Endometrium (tissue), 2 donors: ENCODE measurements at regions not wholly inside any gene's neighbourhood (a gene's known extent, or its start where the extent isn't known, plus 50 kb on each side); places are given as distances from the start of the nearest gene placed in this dataset.

ENCODE experiments used
- FAIRE-seq: peaks from 2 replicates; lab custom pipeline; 2012; peaks lifted over from hg19 to GRCh38; lab: Jason Lieb, UNC
- donor health status: control.
- donor health status: control.

DNA sequence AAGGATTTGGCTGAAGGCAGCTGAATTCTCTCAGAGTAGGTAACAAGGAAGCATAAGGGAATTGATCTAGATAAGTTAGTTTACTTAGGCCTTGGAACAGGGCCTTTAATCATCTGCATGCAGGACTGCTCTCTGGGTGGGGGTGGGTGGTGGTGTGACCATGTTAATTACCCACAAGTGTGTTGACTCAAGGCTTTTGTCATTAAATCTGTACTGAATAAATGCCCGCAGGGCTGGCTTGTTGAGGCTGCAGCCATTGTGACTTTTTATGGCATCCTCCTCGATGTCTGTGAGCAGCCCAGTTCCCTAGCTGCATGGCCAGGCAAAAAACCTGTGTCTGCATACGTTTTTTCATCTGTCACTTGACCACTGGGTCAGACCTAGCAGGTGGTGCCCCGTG lies 63.5 kb upstream of the ASCC3 start:
- FAIRE-seq = no peak

DNA sequence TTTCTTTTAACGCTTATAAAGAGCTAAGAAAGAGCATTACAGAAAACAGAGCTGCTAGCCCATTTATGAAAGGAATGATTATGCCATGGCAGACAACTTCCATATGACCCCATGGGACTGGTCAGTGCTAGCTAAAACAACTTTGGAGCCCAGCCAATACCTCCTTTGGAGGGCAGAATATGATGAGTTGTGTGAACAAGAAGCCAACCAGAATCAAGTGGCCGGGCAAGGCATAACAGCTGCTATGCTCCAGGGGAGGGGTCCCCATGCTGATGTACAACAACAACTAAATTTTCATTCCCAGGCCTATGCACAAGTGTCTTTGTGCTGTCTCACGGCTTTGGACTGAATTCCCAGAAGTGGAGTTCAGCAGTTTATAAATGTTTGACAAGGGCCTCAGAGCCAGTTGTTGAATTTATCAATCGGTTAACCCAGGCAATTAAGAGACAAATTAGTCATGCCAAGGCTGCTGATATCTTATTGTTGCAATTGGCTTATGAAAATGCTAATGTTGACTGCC lies 65.0 kb upstream of the ASCC3 start:
- no peak for FAIRE-seq

DNA sequence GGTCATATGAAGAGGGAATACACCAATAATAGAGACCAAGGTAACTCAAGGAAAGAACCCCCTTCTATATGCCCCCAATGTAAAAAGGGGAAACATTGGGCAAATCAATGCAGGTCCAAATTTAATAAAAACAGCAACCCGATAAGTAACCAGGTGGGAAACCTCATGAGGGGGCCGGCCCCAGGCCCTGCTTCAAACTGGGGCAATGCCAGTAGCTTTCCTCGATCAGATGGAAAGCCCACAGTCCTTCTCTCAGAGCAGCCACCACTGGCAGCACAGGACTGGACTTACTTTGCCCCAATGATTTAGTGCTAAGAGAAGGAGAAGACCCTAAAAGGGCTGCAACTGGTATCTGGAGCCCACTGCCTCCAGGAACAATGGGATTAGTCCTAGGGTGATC lies 65.6 kb upstream of the ASCC3 start:
- no peak for FAIRE-seq

DNA sequence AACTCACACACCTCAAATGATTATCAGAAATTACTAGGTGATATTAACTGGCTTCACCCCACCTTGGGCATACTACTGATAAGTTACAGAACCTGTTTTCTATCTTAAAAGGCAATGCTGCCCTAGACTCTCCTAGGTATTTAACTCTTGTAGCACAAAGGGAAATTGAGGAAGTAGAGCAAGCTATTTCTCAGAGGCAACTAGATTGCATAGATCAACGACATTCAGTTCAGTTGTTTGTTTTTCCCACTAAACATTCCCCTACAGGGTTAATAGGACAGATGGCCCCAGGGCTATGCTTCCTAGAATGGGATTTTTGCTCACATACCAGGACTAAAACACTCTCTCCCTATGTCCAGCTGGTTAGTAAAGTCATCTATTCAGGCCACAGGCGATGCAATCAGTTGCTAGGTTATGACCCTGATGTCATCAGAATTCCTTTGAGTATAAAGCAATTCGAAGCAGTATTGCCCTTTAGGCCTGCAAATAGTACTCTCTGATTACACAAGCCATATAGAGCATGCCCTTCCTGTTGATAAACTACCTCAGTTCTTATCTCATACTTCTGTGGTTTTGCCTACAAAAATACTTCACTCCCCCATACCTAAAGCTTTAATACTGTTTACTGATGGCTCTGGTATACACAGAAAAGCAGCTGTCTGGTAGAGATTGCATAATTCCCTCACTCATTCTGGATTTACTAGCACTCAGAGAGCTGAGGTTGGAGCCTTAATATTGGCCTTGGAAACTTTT lies 67.4 kb upstream of the ASCC3 start:
- FAIRE-seq = no peak

DNA sequence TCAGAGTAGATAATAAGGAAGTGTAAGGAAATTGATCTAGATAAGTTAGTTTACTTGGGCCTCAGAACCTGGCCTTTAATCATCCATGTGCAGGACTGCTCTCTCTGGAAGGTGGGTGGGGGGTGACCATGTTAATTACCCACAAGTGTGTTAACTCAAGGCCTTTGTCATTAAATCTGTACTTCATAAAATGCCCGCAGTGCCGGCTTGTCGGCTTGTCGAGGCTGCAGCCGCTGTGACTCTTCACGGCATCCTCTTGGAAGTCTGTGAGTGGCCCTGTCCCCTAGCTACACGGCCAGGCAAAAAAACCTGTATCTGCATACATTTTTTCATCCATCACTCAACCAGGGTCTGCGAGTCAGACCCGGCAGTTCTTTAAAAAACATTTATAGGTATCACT lies 70.9 kb upstream of the ASCC3 start:
- no peak for FAIRE-seq

DNA sequence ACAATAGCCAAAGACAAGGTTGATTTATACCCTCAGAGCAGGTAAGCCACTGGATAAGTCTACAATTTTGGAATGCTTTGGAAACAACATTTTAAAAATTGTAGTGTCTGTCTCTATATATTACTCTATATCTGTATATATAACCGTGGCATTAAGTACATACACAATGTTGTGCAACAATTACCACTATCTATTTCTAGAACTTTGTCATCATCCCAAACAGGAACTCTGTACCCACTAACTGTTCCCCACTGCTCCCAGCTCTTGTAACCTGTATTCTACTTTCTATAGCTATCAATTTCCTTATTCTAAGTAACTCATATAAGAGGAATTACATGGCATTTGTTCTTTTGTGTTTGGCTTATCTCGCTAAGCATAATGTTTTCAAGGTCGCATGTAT lies 78.2 kb upstream of the ASCC3 start:
- FAIRE-seq = no peak

DNA sequence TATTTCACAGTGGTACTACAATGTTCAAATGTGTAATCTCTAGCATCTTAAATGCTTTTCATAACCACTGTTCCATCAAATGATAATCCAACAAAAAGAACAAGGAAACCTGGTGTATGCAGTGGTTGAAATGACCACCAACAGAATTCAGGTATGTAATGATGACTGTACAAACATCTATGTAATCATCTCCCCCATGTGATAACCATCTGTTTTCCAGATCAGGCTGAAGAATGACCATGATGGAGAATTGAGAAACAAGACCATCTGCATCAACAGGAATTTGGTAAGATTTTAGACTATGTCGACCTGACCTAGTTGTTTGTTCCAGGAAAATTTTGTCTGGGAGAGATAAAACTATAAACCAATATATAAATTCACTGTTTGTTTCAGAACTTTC lies 81.3 kb upstream of the ASCC3 start:
- FAIRE-seq = peak; percentile 92

DNA sequence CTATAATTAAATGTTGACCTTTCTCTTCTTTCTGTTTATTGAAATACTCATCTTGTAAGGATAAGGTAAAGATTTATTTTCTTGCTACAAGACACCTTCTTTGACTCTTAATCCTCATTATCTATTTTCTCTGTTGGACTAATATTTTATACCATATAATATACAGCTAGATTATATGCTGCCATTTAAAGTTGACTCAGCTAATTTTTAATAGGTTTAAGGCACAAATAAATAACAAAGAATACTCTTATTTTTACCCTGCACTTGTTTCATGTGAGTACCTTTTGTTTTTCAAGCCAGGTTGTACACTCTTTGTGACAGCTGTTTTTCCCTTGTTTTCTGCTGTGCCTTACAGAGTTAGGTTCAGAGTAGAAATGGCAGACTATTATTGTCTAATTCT lies 83.9 kb upstream of the ASCC3 start:
- no peak for FAIRE-seq

DNA sequence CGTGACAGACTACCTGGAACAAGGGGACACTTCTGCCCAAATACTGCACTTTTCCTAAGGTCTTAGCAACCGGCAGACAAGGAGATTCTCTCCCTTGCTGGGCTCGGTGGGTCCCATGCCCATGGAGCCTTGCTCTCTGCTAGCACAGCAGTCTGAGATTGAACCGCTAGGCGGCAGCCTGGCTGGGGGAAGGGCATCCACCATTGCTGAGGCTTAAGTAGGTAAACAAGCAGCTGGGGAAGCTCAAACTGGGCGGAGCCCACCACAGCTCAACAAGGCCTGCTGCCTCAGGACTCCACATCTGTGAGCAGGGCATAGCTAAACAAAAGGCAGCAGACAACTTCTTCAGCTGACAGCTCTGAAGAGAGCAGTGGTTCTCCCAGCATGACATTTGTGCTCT lies 87.8 kb upstream of the ASCC3 start:
- no peak for FAIRE-seq

DNA sequence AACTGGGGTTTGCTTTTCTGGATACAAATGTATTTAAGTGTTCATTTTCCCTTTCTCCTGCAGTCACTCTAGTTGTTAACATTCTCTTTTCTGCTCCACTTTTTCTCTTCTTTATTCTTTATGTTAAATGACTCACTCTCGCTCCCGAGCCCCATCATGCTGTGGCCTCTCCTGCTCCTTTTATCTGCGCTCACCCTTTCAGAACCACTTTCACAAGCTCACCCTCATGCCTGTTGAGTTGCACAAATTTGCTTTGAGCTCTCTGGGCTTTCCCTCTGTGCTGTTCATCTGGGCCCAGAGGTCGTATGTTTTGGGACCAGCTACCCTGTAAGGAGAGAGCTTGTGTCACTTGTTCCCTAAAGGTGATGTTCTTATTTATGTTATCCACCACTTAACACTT lies 98.1 kb upstream of the ASCC3 start:
- FAIRE-seq = no peak

DNA sequence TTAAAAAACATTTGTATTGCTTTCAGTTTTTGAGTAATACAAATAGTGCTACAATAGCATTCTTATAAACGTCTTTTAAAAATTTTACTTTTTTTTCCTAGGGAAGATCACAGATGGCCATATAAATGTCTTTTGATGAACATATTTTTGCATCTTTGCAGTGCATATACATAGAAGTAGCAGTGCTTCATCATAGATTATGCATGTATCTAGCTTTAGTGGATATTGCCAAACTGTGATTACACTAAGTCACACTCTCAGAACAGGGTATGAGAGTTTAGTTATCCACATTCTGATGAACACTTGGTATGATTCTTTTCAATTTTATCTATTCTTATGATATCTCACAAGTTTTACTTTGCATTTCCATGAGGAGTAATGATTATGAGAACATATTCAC lies 99.8 kb upstream of the ASCC3 start:
- FAIRE-seq = no peak

DNA sequence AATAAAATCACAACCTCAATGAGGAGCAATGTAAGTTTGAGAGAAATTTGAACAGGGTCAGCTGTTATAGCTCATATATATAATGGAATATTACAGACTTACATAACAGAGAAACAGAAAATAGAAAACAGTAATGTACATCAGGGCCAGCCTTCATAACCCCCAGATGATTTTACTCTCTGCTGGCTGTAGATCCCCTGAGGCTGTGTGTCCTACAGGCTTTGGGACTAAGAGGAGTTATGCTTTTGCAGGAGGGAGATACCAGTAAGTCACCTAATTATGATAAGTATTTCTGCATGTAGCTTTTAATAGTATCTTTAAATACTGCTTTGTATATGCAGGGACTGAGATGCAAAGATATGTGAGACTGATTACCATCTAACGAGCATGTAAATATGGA lies 105.8 kb upstream of the ASCC3 start:
- FAIRE-seq = no peak

DNA sequence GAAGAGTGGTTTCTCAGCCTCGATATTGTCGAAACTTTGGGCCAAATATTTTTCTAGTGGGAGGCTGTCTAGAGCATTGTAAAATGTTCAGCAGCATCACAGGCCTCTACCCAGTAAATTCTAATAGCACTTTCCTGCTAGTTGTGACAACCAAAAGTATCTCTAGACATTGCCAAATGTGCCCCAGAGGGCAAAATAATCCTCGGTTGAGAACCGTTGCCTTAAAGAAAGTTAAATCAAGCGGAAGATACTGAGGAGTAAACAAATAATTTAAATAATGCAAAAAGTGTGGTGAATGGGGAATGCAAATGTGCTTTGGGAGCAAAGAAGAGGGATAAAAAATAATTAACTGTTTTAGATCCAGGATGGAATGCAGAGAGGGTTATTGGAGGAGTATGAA lies 106.4 kb upstream of the ASCC3 start:
- FAIRE-seq = no peak

DNA sequence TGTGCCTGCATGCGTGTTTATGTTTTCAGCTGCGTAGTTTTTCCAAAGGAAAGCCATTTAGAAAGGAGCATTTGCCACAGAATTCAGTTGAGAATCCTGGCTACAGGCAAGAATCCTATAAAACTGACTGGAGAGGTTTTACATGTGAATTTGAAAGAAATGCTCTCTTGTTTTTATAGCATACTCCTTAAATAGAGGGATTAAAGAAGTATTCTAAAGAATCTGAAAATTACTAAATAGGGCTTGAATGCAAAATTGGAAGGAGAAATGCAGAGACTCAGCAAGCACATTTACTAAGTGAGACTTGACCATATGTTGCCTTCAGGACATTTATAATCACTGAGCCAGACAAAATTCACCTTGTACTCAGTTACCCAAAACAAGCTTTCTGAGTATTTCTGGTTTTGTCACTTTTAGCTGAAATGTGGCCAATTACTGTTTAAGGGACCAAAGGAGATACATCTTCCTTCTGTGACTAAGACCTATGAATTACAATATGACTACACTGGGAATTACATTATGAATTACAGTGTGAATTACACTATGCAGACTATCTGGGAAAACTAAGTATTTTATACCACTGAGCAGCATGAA lies 107.4 kb upstream of the ASCC3 start:
- no peak for FAIRE-seq

DNA sequence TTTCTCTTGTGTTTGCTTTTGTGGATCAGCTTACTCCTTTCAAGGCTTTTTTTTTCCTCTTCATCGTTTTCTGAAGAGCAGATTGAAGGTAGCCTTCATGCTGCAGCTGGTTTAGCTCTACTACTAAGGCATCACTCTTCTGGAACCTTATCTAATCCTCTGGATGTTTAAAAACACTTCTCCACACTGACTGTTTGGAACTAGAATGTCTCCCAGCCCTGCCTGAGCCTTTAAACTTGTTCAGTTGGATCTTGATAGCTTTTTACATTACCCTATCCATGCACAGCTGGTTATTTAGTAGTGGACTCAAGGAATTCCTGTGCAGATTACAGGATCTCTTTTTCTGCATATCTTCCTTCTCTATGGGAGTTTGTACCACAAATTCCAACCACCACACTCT lies 108.9 kb upstream of the ASCC3 start:
- no peak for FAIRE-seq

DNA sequence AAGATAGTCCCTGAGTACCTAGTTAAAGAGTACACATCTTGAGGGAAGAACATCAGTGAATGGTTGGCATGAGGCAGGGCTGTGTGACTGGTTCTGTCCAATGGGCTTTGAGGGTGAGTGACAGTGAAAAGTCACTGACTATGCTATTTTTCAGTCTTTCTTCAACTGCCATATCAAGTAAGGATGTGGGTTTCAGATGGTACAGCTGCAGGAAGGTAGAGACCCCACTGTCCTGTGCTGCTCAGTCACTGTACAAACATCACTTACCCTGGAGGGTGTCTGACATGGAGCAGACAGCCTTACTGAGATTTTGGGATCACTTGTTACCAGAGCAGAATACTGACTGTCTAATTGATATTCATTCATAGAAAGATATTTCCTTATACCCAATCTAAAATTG lies 115.3 kb upstream of the ASCC3 start:
- no peak for FAIRE-seq

DNA sequence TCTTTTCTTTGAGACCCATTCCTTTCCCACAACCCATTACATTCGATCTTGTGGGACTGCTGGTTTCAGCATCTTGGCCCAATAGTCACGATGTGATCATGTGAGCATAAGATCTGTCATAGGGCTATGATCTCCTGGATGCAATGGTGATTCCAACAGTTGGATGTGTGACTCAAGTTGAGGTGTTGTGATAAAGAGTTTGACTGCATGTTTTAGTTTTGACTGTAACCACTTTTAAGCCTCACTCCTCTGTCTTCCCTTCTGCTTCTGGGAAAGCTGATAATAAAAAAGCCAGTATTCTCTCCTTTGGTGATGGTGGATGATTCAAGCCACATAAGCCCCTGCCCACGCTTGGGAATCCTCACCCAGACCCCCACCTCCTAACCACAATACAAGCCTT lies 117.0 kb upstream of the ASCC3 start:
- no peak for FAIRE-seq

DNA sequence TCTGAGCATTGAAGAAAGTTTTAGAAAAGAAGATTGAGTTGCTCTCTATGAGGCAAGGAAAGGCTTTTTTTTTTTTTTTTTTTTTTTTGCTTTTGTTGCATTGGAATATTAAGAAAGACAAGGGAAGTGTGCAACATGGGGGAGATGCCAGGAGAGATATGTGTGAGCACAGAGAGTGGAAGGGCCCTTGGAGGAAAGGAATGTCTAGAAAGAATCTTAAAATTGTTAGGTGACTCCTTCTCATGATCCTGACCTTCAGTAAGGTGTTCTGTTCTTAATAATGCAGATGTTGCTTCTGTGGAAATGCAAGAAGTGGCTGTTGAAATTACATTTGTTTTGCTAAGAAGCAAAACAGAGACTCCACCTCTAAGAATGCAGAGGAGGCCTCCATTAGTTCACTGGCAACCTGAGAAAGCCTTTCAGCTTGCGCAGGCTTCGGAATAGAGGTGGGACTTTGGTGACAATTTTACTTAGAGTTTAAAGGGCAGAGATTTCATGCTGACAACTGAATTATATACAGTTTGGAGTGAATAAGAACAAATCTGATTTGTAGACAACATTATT lies 118.0 kb upstream of the ASCC3 start:
- no peak for FAIRE-seq

DNA sequence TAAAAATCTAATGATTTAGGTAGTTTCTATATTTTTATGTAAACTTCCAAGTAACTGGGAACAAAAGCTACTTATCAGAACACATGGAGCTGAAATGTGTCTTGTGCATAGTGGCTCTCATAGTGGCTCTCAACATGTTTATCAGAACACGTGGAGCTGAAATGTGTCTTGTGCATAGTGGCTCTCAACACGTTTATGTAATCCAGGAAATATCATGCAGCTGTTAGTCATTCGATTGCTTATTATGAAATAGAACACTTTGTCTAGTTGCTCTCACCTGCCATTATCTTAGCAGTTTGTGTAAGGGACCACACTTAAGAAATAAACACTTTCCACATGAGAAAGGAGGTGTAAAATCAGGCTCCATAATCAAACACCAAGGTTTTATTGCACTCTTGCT lies 119.2 kb upstream of the ASCC3 start:
- FAIRE-seq = no peak

DNA sequence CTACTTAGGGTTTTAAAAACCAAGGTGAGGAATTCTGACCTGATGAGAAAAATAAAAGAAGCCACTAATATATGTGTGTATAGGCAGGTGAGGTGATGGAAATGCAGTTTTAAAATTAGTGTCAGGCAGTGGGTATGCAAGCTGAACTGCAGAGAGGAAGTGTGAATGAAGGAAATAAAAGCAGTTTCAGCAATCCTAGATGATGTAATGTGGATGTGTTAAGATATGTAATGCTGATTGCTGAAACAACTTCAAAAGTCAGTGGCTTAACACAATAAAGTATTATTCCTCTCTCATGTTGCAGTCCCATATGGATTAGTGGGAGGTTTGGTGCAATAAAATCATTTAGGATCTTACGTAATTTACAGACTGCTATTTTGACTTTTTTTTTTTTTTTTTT lies 119.9 kb upstream of the ASCC3 start:
- FAIRE-seq = no peak

DNA sequence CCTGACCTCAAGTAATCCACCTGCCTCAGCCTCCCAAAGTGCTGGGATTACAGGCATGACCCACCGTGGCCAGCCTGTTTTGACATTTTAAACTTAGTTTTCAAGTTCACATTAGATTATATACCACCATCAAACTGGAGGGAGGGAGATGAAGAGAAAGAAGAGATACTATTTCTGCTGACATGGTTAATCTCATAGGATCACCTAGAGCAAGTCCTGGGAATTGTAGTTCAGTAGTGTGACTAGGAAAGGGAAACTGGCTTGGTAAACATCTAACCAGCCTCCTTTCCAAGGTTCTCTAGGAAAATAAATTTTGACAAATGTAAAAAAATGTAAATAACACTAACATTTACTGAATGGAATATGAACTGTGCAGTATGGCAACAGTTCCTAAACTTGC lies 120.5 kb upstream of the ASCC3 start:
- no peak for FAIRE-seq

DNA sequence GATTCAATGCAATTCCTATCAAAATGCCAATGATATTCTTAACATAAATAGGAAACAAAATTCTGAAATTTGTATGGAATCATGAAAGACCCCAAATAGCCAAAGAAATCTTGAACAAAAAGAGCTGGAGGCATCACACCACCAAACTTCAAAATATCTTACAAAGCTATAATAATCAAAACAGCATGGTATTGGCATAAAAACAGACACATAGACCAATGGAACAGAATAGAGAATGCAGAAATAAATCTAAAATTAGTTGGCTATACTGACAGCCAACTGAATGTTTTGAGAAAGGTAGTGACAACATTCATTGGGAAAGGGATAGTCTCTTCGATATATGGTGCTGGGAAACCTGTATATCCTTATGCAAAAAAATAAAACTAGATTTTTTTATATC lies 121.9 kb upstream of the ASCC3 start:
- no peak for FAIRE-seq

DNA sequence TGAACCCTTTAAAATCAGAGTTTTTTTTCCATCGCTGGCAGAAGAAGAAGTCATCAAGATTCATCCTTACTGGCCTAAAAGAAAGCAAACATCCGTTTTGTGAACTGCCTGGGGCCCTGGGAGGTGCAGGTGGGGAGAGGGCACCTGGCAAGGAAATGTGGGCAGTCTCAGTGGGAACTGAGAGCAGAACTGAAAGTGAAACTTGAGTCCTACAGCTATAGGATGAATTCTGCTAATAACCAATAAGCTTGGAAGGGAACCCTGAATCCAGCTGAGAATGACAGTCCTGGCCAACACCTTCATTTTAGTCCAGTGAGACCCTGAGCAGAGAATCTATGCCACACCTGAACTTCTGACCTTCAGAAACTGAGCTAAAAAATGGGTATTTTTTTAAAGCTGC lies 130.1 kb upstream of the ASCC3 start:
- FAIRE-seq = no peak
